ENCODE measurements at regions not wholly inside any gene's neighbourhood (a gene's known extent, or its start where the extent isn't known, plus 50 kb on each side); places are given as distances from the start of the nearest gene placed in this dataset.
A peak's percentile ranks its signal among the peaks of the same experiment; 100 is the strongest.

DNA sequence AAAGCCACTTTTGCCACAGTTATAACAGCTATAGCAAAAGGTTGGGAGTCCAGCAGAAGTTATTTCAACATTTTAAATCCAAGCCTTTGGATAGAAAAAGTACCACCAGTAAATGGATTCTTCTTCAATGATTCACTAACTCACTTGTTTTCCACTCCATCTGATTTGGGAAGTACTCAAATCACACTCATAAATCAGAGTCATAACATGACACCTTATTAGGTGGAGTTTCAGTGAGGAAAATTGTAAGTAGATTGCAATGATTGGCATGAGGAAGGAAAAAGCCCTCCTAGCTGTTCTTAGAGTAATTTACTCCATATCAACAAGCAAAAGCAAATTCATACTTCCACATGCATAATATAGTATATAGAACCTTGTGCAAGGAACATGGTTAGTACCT, 132.9 kb downstream of the NR4A2 start:
- Mint-ChIP-seq H3K27ac (no peak overlapping the region), H3K36me3 (ENCODE audit: insufficient read depth) (peaks cover 8% of the 10 kb centered on the region), H3K4me1 (ENCODE audit: low read depth) (peaks cover 11% of the 10 kb centered on the region), H3K4me3 (ENCODE audit: low read depth) (no peak overlapping the region), H3K27me3 (no peaks in the 10 kb centered on the region), H3K9me3 (ENCODE audit: low read depth) (peaks cover under 1% of the 10 kb centered on the region)
- TF ChIP-seq, protein P1, sequence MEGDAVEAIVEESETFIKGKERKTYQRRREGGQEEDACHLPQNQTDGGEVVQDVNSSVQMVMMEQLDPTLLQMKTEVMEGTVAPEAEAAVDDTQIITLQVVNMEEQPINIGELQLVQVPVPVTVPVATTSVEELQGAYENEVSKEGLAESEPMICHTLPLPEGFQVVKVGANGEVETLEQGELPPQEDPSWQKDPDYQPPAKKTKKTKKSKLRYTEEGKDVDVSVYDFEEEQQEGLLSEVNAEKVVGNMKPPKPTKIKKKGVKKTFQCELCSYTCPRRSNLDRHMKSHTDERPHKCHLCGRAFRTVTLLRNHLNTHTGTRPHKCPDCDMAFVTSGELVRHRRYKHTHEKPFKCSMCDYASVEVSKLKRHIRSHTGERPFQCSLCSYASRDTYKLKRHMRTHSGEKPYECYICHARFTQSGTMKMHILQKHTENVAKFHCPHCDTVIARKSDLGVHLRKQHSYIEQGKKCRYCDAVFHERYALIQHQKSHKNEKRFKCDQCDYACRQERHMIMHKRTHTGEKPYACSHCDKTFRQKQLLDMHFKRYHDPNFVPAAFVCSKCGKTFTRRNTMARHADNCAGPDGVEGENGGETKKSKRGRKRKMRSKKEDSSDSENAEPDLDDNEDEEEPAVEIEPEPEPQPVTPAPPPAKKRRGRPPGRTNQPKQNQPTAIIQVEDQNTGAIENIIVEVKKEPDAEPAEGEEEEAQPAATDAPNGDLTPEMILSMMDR (IDR thresholded peaks at IDR 0.05; ENCODE audit: unreplicated experiment): no peak
- DNase-seq (ENCODE audit: low spot score, unreplicated experiment): no peak

DNA sequence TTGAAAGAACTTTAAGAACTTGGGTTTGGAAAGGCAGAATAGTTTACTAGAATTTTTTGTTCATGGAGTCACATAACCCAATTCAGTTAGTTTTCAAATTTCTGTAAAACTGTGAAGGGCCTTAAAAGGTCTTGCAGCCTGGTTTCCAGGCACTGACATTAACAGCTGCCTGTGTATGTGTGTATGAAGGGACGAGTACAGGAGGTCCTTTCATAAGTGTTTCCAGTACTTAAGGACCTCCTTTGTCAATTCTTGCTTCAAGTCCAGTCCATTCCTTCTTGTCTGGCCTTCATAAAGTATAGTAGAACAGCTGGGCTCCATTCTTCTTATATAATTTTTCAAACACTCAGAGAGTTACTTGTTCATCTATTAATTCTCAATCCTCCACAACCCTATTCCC, 136.5 kb downstream of the NR4A2 start:
- no peak overlapping the region for H3K4me3 Mint-ChIP-seq (ENCODE audit: low read depth)
- peaks cover 8% of the 10 kb centered on the region for H3K36me3 Mint-ChIP-seq (ENCODE audit: insufficient read depth)
- no peak overlapping the region for H3K27ac Mint-ChIP-seq
- DNase-seq (ENCODE audit: low spot score, unreplicated experiment): no peak
- H3K27me3 Mint-ChIP-seq: no peaks in the 10 kb centered on the region
- TF ChIP-seq, protein P1 (IDR thresholded peaks at IDR 0.05; ENCODE audit: unreplicated experiment): no peak
- H3K9me3 Mint-ChIP-seq (ENCODE audit: low read depth): peaks cover 8% of the 10 kb centered on the region
- H3K4me1 Mint-ChIP-seq (ENCODE audit: low read depth): peaks cover 30% of the 10 kb centered on the region

DNA sequence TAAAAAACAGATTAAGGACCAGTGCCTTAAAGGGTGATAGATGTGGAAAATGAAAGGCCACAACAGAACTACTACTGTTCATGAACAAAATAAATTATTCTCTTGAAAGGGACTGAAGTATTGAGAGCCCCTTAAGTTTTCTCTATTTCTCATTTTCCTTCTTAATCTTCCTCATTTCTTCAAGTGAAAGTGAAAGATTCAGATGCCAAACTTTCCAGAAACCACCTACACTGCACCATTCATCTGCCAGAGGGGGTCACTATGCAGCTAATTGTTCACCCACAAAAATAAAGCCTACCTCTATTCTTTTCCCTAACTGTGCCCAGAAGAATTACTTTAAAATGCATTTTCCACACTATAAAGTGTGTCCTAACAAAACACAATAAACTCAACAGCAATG, 140.1 kb downstream of the NR4A2 start:
- Mint-ChIP-seq H3K27ac (peak overlapping the region; percentile 34), H3K4me3 (ENCODE audit: low read depth) (no peak overlapping the region), H3K4me1 (ENCODE audit: low read depth) (peaks cover 37% of the 10 kb centered on the region), H3K36me3 (ENCODE audit: insufficient read depth) (peaks cover 11% of the 10 kb centered on the region), H3K9me3 (ENCODE audit: low read depth) (peaks cover 11% of the 10 kb centered on the region), H3K27me3 (no peaks in the 10 kb centered on the region)
- no peak for DNase-seq (ENCODE audit: low spot score, unreplicated experiment)
- TF ChIP-seq, protein P1 (IDR thresholded peaks at IDR 0.05; ENCODE audit: unreplicated experiment): no peak

DNA sequence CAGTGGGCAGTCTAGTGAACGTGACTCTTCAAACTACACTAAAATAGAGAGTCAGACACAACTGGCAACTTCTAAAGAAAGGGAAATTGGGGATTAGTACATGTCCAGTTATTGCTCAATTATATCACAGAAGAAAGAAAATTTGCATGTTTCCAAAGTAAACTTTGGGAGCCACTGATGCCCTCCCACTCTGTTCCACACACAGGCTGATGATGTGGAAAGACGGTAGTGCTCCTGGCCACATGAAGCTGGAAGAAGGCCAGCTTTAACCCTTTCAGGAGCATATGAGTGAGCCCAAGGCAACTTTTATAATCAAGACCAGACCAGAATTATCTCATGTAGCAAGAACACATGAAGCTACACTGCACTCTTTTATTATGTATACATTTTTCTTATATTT, 141.0 kb downstream of the NR4A2 start:
- H3K4me3 Mint-ChIP-seq (ENCODE audit: low read depth): no peak overlapping the region
- peaks cover 38% of the 10 kb centered on the region for H3K4me1 Mint-ChIP-seq (ENCODE audit: low read depth)
- TF ChIP-seq, protein P1 (IDR thresholded peaks at IDR 0.05; ENCODE audit: unreplicated experiment): no peak
- no peaks in the 10 kb centered on the region for H3K27me3 Mint-ChIP-seq
- peaks cover 11% of the 10 kb centered on the region for H3K9me3 Mint-ChIP-seq (ENCODE audit: low read depth)
- no peak for DNase-seq (ENCODE audit: low spot score, unreplicated experiment)
- H3K36me3 Mint-ChIP-seq (ENCODE audit: insufficient read depth): peaks cover 14% of the 10 kb centered on the region
- H3K27ac Mint-ChIP-seq: no peak overlapping the region

DNA sequence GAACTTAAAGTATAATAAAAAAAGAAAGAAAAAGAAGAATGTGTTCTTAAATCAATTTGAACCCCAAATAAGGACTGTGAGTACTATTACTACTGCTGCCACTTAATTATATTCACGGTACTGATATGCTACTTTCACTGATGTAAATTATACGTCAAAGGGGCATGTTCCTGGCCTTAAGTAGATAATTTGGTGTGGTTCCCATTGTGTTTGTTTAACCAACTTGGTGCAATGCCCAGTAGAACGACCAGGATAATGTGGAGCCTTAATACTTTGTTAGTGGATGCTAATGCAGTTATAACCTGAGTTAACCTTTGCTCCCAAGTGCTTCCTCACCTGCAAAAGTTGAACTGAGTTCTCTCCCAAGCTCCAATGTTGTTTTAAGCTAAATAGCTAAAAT, 142.0 kb downstream of the NR4A2 start:
- Mint-ChIP-seq H3K9me3 (ENCODE audit: low read depth) (peaks cover 11% of the 10 kb centered on the region), H3K27ac (peak overlapping the region; percentile 73), H3K4me3 (ENCODE audit: low read depth) (no peak overlapping the region), H3K36me3 (ENCODE audit: insufficient read depth) (peaks cover 14% of the 10 kb centered on the region), H3K4me1 (ENCODE audit: low read depth) (peaks cover 38% of the 10 kb centered on the region), H3K27me3 (no peaks in the 10 kb centered on the region)
- TF ChIP-seq, protein P1 (IDR thresholded peaks at IDR 0.05; ENCODE audit: unreplicated experiment): no peak
- DNase-seq (ENCODE audit: low spot score, unreplicated experiment): no peak

Data from progenitor cell of endocrine pancreas (in vitro differentiated cells).